Brain microvascular endothelial cell (primary cell): ENCODE measurements at regions not wholly inside any gene's neighbourhood (a gene's known extent, or its start where the extent isn't known, plus 50 kb on each side); places are given as distances from the start of the nearest gene placed in this dataset.
"Not testable (repeated sequence)": the region's sequence is repeated elsewhere in the genome, so short reads cannot be mapped to it uniquely, and the experiment has no call there.

Experiments
- DNase-seq: peaks from one replicate; pipeline ENCODE4 v3.0.0-alpha.2; 2020
- H3K27ac ChIP-seq: fragments of 250-450 bp; sonication (Bioruptor Pico); 2 replicates; pipeline ENCODE4 v1.5.1; 2020; ENCODE audit warnings: mild to moderate bottlenecking, moderate library complexity
- H3K27me3 ChIP-seq: fragments of 250-450 bp; sonication (Bioruptor Pico); replicated peaks from 2 replicates; pipeline ENCODE4 v1.5.1; 2020; ENCODE audit warnings: mild to moderate bottlenecking
- H3K36me3 ChIP-seq: fragments of 250-450 bp; sonication (Bioruptor Pico); replicated peaks from 2 replicates; pipeline ENCODE4 v1.5.1; 2020; ENCODE audit warnings: mild to moderate bottlenecking
- H3K4me3 ChIP-seq: 2 replicates; pipeline ENCODE4 v1.5.1; 2011; ENCODE audit warnings: low read depth, mild to moderate bottlenecking, control low read depth, low read length, moderate library complexity
- in situ Hi-C: cut with HindIII; loops from 2 replicates; pipeline ENCODE4 v1.10.0; 2017; ENCODE audit warnings: low sequenced_read_pairs, low pct_ligation_motif_present
- TF ChIP-seq, protein P1 (sequence below): IDR thresholded peaks from 2 replicates; pipeline ENCODE4 v1.5.1; 2011; ENCODE audit warnings: low read depth, mild to moderate bottlenecking, moderate library complexity, low read length, control low read depth, inconsistent platforms; ENCODE audit errors: missing control alignments

DNA sequence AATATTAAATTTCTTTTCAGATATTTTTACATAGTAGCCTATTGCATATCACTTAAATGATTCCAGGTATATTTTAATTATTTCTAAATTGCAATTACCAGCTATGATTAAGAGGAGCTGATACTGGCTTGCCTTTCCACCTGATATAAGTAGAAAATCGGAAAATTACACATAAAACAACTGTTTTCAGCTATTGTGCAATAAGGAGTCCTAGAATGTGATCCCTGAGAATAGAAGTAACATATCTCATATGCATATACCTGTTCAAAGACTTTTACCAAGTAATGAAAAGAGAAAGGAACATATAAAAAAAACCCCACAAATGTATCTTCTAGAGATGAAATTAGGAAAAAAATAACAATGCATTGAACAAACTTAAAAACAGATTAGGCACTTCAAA, 1354.6 kb upstream of the PCDH9 start:
- DNase-seq = no peak
- H3K36me3 ChIP-seq = no peaks in the 10 kb centered on the region
- no peaks in the 10 kb centered on the region for H3K27me3 ChIP-seq
- no peak overlapping the region for H3K27ac ChIP-seq
- in situ Hi-C loops = no loop called here
- TF ChIP-seq, protein P1, sequence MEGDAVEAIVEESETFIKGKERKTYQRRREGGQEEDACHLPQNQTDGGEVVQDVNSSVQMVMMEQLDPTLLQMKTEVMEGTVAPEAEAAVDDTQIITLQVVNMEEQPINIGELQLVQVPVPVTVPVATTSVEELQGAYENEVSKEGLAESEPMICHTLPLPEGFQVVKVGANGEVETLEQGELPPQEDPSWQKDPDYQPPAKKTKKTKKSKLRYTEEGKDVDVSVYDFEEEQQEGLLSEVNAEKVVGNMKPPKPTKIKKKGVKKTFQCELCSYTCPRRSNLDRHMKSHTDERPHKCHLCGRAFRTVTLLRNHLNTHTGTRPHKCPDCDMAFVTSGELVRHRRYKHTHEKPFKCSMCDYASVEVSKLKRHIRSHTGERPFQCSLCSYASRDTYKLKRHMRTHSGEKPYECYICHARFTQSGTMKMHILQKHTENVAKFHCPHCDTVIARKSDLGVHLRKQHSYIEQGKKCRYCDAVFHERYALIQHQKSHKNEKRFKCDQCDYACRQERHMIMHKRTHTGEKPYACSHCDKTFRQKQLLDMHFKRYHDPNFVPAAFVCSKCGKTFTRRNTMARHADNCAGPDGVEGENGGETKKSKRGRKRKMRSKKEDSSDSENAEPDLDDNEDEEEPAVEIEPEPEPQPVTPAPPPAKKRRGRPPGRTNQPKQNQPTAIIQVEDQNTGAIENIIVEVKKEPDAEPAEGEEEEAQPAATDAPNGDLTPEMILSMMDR = no peak
- H3K4me3 ChIP-seq = no peak overlapping the region

DNA sequence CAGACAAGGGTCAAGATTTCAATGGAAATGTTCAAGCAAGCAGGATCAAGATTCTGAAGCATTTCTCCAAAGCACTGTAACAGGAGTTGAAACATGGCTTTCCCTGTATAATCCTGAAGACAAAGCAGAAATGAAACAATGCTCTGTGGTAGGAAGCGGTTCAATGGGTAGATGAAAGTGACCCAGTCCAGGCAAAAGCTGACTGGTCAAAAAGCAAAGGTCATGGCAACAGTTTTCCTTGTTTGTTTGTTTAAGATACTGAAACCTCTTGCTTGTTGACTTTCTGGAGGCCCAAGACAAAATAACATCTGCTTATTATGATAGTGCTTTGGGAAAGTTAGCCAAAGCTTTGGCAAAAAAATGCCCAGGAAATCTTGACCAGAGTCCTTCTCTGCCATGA, 1343.9 kb upstream of the PCDH9 start:
- in situ Hi-C loops = no loop called here
- TF ChIP-seq, protein P1 = no peak
- DNase-seq = no peak
- no peaks in the 10 kb centered on the region for H3K27me3 ChIP-seq
- no peaks in the 10 kb centered on the region for H3K36me3 ChIP-seq
- H3K4me3 ChIP-seq = no peak overlapping the region
- no peak overlapping the region for H3K27ac ChIP-seq

DNA sequence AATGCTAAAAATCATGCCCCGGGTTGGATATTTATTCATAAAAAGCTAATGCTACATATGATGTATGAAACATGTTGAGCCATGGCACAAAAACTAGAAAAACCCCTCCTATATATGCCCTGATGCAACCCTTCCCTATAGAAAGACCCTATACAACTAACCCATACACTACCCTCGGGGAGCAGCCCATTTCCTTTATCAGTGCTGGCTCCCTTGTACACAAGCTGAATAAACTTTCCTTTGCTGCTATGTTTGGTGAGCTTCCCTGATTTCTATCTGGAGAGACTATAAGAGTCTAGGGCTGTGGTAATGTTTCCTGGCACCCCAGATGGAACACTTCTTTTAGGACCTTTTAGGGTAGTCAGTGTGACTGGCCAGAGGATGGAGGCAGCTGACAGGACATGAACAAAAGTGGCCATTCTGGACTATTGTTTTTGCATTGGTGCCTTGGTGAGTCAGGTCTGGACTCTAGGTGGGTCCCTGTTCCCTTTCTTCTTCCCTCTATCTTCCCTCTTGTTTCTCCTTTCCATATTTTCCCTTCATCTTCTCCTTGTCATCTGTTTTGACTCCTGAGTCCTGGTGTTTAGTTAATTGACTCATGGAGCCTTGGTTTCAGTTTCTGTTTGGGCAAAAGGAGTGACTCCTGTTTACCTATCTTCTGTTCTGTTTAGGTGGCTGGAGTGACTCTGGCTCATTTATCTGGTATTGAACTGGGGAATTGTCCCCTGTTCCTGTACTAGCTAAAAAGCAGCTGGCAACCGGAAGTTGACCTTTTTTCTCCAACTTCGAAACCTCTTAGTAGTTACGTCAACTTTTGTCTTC, 1321.8 kb upstream of the PCDH9 start:
- Histone ChIP-seq H3K4me3 (no peak overlapping the region), H3K27me3 (no peaks in the 10 kb centered on the region), H3K36me3 (no peaks in the 10 kb centered on the region), H3K27ac (no peak overlapping the region)
- TF ChIP-seq, protein P1 = no peak
- in situ Hi-C loops = no loop called here
- DNase-seq = no peak

DNA sequence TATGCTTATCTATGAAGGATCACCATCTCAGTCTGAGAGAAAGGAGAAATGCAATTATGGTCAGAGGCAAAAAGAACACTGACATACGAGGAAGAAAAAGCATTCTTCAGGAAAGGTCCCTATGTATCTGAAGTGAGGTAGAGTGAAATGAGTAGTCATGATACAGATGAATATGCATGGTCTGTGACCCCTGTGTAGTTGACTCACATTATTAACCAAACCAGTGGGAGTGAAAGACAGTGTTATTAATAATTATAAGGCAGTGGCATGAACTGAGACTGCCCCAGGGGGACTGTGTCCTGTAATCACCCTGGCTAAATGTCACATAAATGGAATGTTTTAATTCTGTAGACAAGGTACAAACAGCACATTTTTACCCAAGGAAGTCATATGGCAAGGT, 1320.2 kb upstream of the PCDH9 start:
- Histone ChIP-seq H3K36me3 (no peaks in the 10 kb centered on the region), H3K27me3 (no peaks in the 10 kb centered on the region), H3K4me3 (no peak overlapping the region), H3K27ac (no peak overlapping the region)
- TF ChIP-seq, protein P1 = no peak
- in situ Hi-C loops = no loop called here
- DNase-seq = no peak

DNA sequence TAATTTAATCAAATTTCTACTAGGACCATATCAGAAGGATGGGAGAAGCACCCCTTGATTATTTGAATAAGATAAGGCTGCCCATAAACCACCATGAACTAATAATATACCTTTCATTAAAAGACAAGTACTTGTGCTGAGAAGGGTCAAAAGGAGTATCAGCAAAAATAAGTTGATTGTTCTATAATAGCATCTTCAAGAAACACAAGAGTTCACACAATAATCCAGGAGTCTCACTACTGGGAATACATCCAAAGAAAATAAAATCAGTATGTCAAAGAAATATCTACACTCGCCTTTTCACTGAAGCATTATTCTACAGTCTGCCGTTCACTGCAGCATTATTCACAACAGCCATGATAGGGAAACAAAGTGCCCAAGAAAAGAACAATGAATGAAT, 1310.1 kb upstream of the PCDH9 start:
- DNase-seq = no peak
- in situ Hi-C loops = no loop called here
- Histone ChIP-seq H3K4me3 (no peak overlapping the region), H3K36me3 (no peaks in the 10 kb centered on the region), H3K27ac (no peak overlapping the region), H3K27me3 (no peaks in the 10 kb centered on the region)
- TF ChIP-seq, protein P1 = no peak

DNA sequence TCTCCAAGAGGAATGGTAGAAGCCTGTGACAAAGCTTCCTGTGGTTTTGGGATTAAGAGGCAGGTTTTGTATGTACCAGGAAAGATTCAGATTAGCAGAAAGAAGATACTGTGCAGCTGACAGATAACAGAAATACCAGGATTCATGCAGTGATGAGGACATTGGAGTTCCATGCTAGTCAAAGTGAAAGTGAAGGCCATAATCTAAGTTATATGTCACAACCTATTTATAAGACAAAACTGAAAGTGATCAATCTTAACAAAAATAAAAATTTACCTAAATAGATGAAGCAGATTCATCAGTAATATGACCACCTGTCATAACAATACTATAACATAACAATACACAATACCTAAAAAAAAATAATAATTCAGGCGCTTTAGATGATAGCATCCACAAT, 1305.2 kb upstream of the PCDH9 start:
- Histone ChIP-seq H3K27ac (no peak overlapping the region), H3K36me3 (no peaks in the 10 kb centered on the region), H3K4me3 (no peak overlapping the region), H3K27me3 (no peaks in the 10 kb centered on the region)
- TF ChIP-seq, protein P1 = no peak
- DNase-seq = no peak
- in situ Hi-C loops = no loop called here

DNA sequence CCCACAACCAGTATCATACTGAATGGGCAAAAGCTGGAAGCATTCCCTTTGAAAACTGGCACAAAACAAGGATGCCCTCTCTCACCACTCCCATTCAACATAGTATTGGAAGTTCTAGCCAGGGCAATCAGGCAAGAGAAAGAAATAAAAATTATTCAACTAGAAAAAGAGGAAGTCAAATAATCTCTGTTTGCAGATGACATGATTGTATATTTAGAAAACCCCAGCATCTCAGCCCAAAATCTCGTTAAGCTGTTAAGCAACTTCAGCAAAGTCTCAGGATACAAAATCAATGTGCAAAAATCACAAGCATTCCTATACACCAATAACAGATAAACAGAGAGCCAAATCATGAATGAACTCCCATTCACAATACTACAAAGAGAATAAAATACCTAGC, 1297.0 kb upstream of the PCDH9 start:
- H3K27me3 ChIP-seq, H3K27ac ChIP-seq, in situ Hi-C loops, DNase-seq, H3K4me3 ChIP-seq, H3K36me3 ChIP-seq: not testable (repeated sequence)
